ENCODE measurements at regions not wholly inside any gene's neighbourhood (a gene's known extent, or its start where the extent isn't known, plus 50 kb on each side); places are given as distances from the start of the nearest gene placed in this dataset.

- DNase-seq, result no peak
Observed at GRCh38 chr3:159130108-159130507, 328.3 kb downstream of the MFSD1 start.

GRCh38 chr3:159131376-159131775 lies 329.5 kb downstream of the MFSD1 start:
- no peak for DNase-seq

- no peak for DNase-seq
Observed at GRCh38 chr3:159137949-159138348, 336.1 kb downstream of the MFSD1 start.

GRCh38 chr3:159139326-159139725 lies 337.5 kb downstream of the MFSD1 start:
- no peak for DNase-seq

- no peak for DNase-seq
Observed at GRCh38 chr3:159144472-159144871, 342.6 kb downstream of the MFSD1 start.

GRCh38 chr3:159144891-159145290 lies 343.0 kb downstream of the MFSD1 start:
- DNase-seq, result no peak

GRCh38 chr3:159146392-159146791 lies 344.5 kb downstream of the MFSD1 start:
- DNase-seq, result no peak

GRCh38 chr3:159146856-159147435 lies 345.1 kb downstream of the MFSD1 start:
- no peak for DNase-seq

GRCh38 chr3:159147813-159148212 lies 346.0 kb downstream of the MFSD1 start:
- DNase-seq, result no peak

- no peak for DNase-seq
Observed at GRCh38 chr3:159148466-159148865, 346.6 kb downstream of the MFSD1 start.

- DNase-seq, result no peak
Observed at GRCh38 chr3:159149131-159149530, 347.3 kb downstream of the MFSD1 start.

GRCh38 chr3:159149633-159150032 lies 347.8 kb downstream of the MFSD1 start:
- DNase-seq, result no peak

- no peak for DNase-seq
Observed at GRCh38 chr3:159150180-159150579, 348.3 kb downstream of the MFSD1 start.

- DNase-seq, result no peak
Observed at GRCh38 chr3:159151130-159151529, 349.3 kb downstream of the MFSD1 start.

GRCh38 chr3:159157275-159157674 lies 355.4 kb downstream of the MFSD1 start:
- DNase-seq, result no peak

GRCh38 chr3:159158213-159158612 lies 356.4 kb downstream of the MFSD1 start:
- DNase-seq, result no peak

GRCh38 chr3:159158801-159159200 lies 356.9 kb downstream of the MFSD1 start:
- no peak for DNase-seq

GRCh38 chr3:159159546-159159945 lies 357.7 kb downstream of the MFSD1 start:
- DNase-seq, result no peak

- no peak for DNase-seq
Observed at GRCh38 chr3:159163656-159164055, 361.8 kb downstream of the MFSD1 start.

- no peak for DNase-seq
Observed at GRCh38 chr3:159165961-159166360, 364.1 kb downstream of the MFSD1 start.

- DNase-seq, result no peak
Observed at GRCh38 chr3:159166899-159167586, 365.2 kb downstream of the MFSD1 start.

GRCh38 chr3:159168788-159169187 lies 366.9 kb downstream of the MFSD1 start:
- no peak for DNase-seq

GRCh38 chr3:159169828-159170227 lies 368.0 kb downstream of the MFSD1 start:
- DNase-seq, result no peak

- DNase-seq, result no peak
Observed at GRCh38 chr3:159170436-159171003, 368.7 kb downstream of the MFSD1 start.

- DNase-seq, result no peak
Observed at GRCh38 chr3:159171333-159171732, 369.5 kb downstream of the MFSD1 start.

All from eye (tissue), 1 donor.